Activated naive CD8-positive, alpha-beta T cell treated with anti-CD3 and anti-CD28 coated beads, Interleukin-2, amount 50 U/mL, for 24 hours (primary cell): ENCODE measurements at regions not wholly inside any gene's neighbourhood (a gene's known extent, or its start where the extent isn't known, plus 50 kb on each side); places are given as distances from the start of the nearest gene placed in this dataset.

Experiments
- ATAC-seq: fragments of 150-1000 bp; cut with Tn5 transposase; one replicate; pipeline ENCODE4 v1.10.0; 2021
- DNase-seq: peaks from one replicate; pipeline ENCODE4 v3.0.0; 2021
- H3K27ac Mint-ChIP-seq: one replicate; pipeline ENCODE4 v1.8.0; 2021; ENCODE audit warnings: mild to moderate bottlenecking, mixed read lengths
- H3K27me3 Mint-ChIP-seq: one replicate; pipeline ENCODE4 v1.8.0; 2021; ENCODE audit warnings: mixed read lengths
- H3K36me3 Mint-ChIP-seq: one replicate; pipeline ENCODE4 v1.8.0; 2021; ENCODE audit warnings: low read depth, mixed read lengths
- H3K4me1 Mint-ChIP-seq: one replicate; pipeline ENCODE4 v1.8.0; 2021; ENCODE audit warnings: mixed read lengths
- H3K4me3 Mint-ChIP-seq: one replicate; pipeline ENCODE4 v1.8.0; 2021; ENCODE audit warnings: mild to moderate bottlenecking, moderate library complexity, mixed read lengths
- H3K9me3 Mint-ChIP-seq: one replicate; pipeline ENCODE4 v1.8.0; 2021; ENCODE audit warnings: mixed read lengths

DNA sequence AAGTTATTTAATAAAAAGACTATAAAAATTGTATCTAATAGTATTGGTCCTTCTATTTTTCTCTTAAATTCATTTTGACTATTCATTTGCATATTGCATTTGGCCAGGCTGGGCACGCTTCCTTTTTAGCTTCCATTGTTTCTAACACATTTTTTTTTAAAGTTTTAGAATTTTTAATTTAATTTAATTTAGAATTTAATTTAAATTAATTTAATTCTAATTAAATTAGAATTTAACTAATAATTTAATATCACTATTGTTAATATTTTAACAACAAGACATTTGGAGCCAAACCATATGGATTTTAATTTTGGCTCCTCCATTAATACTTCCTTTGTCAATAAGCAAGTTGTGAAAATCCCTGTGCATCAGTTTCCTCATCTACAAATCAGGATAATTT, 856.9 kb upstream of the SEL1L start:
- H3K4me3 Mint-ChIP-seq, result no peak overlapping the region
- no peaks in the 10 kb centered on the region for H3K36me3 Mint-ChIP-seq
- no peak overlapping the region for H3K27ac Mint-ChIP-seq
- H3K9me3 Mint-ChIP-seq, result peaks cover 6% of the 10 kb centered on the region
- ATAC-seq (no peak), DNase-seq (no peak)
- H3K27me3 Mint-ChIP-seq, result no peaks in the 10 kb centered on the region
- no peaks in the 10 kb centered on the region for H3K4me1 Mint-ChIP-seq

DNA sequence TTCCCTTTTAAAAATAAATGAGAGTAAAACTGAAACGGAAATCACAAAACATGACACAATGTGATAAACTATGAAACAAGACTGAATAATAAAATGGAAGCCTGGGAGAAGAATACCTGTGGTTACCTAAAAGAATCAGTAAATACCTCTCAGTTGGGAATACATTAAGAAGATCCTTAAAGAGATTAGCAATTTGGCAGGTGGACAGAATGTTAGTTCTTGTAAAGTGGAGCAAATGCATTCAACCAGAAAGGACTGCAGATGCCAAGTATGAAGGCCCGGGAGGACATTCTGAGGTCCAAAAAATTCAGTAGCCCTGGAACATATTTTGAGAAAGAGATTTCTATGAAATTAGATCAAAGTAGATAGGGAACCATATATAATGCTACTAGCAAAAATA, 861.3 kb upstream of the SEL1L start:
- Mint-ChIP-seq H3K27me3 (no peaks in the 10 kb centered on the region), H3K27ac (no peak overlapping the region)
- no peak for ATAC-seq

DNA sequence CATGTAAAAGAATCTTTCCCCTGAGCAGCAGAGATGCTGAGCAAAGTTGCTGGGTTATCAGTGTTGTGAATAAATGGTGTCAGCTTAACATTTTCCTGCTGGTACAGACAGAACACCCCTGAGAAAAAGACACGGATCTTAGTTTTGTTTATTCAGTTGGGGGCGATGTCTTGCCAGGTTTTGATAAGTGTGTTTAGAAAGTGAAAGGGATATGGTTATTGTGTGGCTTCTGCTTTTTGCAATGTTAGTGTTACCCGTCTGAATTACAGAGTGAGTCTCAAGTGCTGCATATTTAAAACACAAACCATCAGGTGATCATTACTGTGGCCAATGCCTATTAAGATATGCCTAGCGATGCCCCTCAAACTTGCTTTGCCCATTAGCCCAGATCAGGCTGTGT, 864.6 kb upstream of the SEL1L start:
- Mint-ChIP-seq H3K9me3 (peaks cover 14% of the 10 kb centered on the region), H3K4me3 (no peak overlapping the region), H3K27ac (no peak overlapping the region), H3K36me3 (no peaks in the 10 kb centered on the region), H3K27me3 (no peaks in the 10 kb centered on the region), H3K4me1 (no peaks in the 10 kb centered on the region)
- DNase-seq (no peak), ATAC-seq (no peak)

More for the DNA sequence above, 861.3 kb upstream of the SEL1L start:
- Mint-ChIP-seq H3K4me3 (no peak overlapping the region), H3K4me1 (no peaks in the 10 kb centered on the region), H3K9me3 (peaks cover 10% of the 10 kb centered on the region), H3K36me3 (no peaks in the 10 kb centered on the region)
- DNase-seq, result no peak

DNA sequence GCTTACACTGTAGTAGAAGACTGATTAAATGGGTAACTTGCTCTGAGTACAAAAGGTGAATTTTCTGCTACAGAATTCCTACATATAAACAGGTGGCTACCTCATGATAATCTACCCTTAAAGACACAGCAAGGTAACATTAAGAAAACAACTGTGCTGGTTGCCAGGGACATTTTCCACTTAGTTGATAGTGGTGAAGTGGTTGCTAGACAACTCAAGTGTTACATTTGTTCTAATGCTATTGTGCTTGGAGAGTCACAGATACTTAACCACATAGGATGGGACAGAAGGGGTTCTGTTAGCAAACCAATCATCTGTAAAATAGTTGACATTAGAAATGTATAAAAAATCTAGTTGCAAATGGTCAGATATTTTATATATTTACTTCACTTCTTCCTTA, 870.3 kb upstream of the SEL1L start:
- no peak for DNase-seq
- Mint-ChIP-seq H3K27ac (no peak overlapping the region), H3K27me3 (no peaks in the 10 kb centered on the region)

GRCh38 chr14:82410064-82410463, 876.4 kb upstream of the SEL1L start:
- Mint-ChIP-seq H3K27me3 (no peaks in the 10 kb centered on the region), H3K4me1 (no peaks in the 10 kb centered on the region), H3K36me3 (no peaks in the 10 kb centered on the region), H3K9me3 (peaks cover 5% of the 10 kb centered on the region), H3K4me3 (no peak overlapping the region), H3K27ac (no peak overlapping the region)
- DNase-seq (no peak), ATAC-seq (no peak)

More for the DNA sequence above, 870.3 kb upstream of the SEL1L start:
- no peak for ATAC-seq
- H3K4me3 Mint-ChIP-seq, result no peak overlapping the region
- H3K9me3 Mint-ChIP-seq, result peaks cover 7% of the 10 kb centered on the region
- no peaks in the 10 kb centered on the region for H3K4me1 Mint-ChIP-seq
- no peaks in the 10 kb centered on the region for H3K36me3 Mint-ChIP-seq

DNA sequence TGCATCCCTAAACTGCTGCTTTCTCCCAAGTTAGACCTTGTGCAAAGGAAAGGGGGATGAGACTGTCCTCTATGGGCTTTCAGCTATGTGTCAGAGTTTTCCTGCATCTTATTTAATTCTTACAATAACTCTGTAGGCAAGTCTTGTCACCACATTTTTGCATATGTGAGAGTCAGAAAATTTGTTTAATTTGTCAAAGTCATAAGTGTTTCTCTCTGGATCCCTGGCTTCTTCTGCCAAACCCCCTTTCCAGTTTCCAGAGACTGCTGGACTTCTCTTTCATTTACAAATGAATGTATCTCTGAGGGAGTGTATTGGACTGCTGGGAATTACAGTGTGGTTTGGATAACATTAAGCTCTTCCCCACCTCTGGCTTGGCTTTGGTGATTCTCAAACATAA, 877.6 kb upstream of the SEL1L start:
- DNase-seq (no peak), ATAC-seq (no peak)
- no peaks in the 10 kb centered on the region for H3K36me3 Mint-ChIP-seq
- no peak overlapping the region for H3K27ac Mint-ChIP-seq
- peaks cover 8% of the 10 kb centered on the region for H3K9me3 Mint-ChIP-seq
- no peaks in the 10 kb centered on the region for H3K27me3 Mint-ChIP-seq
- H3K4me1 Mint-ChIP-seq, result no peaks in the 10 kb centered on the region
- H3K4me3 Mint-ChIP-seq, result no peak overlapping the region

GRCh38 chr14:82412545-82412944, 878.9 kb upstream of the SEL1L start:
- peaks cover 15% of the 10 kb centered on the region for H3K9me3 Mint-ChIP-seq
- DNase-seq, result no peak

DNA sequence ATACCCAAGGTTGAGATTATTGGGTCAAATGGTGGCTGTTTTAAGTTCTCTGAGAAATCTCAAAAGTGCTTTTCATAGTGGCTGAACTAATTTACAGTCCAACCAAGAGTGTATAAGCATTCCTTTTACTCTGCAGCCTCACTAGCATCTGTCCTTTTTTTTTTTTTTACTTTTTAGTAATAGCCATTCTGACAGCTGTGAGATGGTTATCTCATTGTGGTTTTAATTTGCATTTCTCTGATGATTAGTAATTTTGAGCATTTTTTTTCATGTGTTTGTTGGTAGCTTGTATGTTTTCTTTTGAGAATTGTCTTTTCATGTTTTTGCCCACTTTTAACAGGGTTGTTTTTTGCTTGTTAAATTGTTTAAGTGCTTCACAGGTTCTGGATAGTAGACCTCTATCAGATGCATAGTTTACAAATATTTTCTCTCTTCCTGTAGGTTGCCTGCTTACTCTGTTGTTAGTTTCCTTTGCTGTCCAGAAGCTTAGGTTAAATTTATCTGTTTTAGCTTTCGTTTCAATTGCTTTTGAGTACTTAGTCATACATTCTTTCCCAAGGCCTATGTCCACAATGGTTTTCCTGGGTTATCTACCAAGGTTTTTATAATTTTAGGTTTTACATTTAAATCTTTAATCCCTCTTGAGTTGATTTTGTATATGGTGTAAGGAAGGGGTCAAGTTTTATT, 881.3 kb upstream of the SEL1L start:
- Mint-ChIP-seq H3K27me3 (no peaks in the 10 kb centered on the region), H3K4me3 (no peak overlapping the region), H3K4me1 (no peaks in the 10 kb centered on the region), H3K36me3 (no peaks in the 10 kb centered on the region), H3K9me3 (peaks cover 24% of the 10 kb centered on the region), H3K27ac (no peak overlapping the region)
- no peak for DNase-seq
- ATAC-seq, result no peak

More at GRCh38 chr14:82412545-82412944, 878.9 kb upstream of the SEL1L start:
- ATAC-seq, result no peak
- H3K4me3 Mint-ChIP-seq, result no peak overlapping the region
- H3K36me3 Mint-ChIP-seq, result no peaks in the 10 kb centered on the region
- no peak overlapping the region for H3K27ac Mint-ChIP-seq
- no peaks in the 10 kb centered on the region for H3K27me3 Mint-ChIP-seq
- H3K4me1 Mint-ChIP-seq, result no peaks in the 10 kb centered on the region

- peaks cover 43% of the 10 kb centered on the region for H3K9me3 Mint-ChIP-seq
- no peak overlapping the region for H3K4me3 Mint-ChIP-seq
- no peak for DNase-seq
- H3K36me3 Mint-ChIP-seq, result no peaks in the 10 kb centered on the region
- H3K27ac Mint-ChIP-seq, result no peak overlapping the region
- no peaks in the 10 kb centered on the region for H3K27me3 Mint-ChIP-seq
- no peak for ATAC-seq
- H3K4me1 Mint-ChIP-seq, result no peaks in the 10 kb centered on the region
Measured at GRCh38 chr14:82419933-82420332, 886.3 kb upstream of the SEL1L start.

DNA sequence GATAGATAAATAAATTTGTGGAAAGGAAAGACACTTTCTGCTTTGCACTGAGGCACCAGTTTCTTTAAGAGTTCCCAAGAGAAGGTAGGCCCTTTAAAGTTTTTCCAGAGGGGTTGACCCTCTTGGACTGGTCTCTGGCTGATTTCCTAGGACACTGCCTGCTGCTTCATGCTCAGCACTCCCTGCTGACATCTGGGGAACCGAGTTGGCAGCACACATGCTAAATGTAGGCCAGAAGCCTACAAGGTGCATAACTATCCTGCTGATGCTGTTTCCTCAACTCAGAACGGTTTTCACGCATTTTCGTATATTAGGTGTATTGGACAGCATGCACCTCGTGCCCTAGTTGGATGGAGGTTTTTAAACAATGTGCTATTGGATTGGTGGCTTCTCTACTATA, 887.2 kb upstream of the SEL1L start:
- H3K36me3 Mint-ChIP-seq, result no peaks in the 10 kb centered on the region
- H3K9me3 Mint-ChIP-seq, result peaks cover 42% of the 10 kb centered on the region
- no peaks in the 10 kb centered on the region for H3K27me3 Mint-ChIP-seq
- no peak overlapping the region for H3K27ac Mint-ChIP-seq
- H3K4me1 Mint-ChIP-seq, result no peaks in the 10 kb centered on the region
- ATAC-seq (no peak), DNase-seq (no peak)
- no peak overlapping the region for H3K4me3 Mint-ChIP-seq

DNA sequence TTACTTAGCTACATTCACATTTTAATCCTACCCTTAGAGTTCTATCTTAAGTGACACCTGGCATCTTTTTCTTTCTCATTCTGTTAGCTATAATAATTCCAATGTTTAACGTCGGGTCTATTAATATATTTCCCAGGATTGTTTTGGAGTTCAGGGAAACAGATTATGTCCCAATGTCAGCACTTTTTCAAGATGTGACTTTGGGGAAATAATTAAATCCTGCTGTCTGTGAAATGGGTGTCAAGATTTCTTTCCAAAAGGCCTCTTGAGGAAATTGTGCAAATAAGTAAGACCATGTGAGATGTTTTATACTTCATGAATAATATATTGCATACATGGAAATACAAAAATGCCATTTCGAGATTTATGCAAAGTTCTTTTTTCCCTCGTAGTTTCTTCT, 887.6 kb upstream of the SEL1L start:
- H3K4me1 Mint-ChIP-seq, result no peaks in the 10 kb centered on the region
- no peaks in the 10 kb centered on the region for H3K36me3 Mint-ChIP-seq
- H3K27ac Mint-ChIP-seq, result no peak overlapping the region
- no peak overlapping the region for H3K4me3 Mint-ChIP-seq
- ATAC-seq (no peak), DNase-seq (no peak)
- peaks cover 42% of the 10 kb centered on the region for H3K9me3 Mint-ChIP-seq
- no peaks in the 10 kb centered on the region for H3K27me3 Mint-ChIP-seq

- H3K27ac Mint-ChIP-seq, result no peak overlapping the region
- H3K9me3 Mint-ChIP-seq, result peaks cover 34% of the 10 kb centered on the region
- no peaks in the 10 kb centered on the region for H3K27me3 Mint-ChIP-seq
- no peak for ATAC-seq
- H3K4me1 Mint-ChIP-seq, result no peaks in the 10 kb centered on the region
- no peak overlapping the region for H3K4me3 Mint-ChIP-seq
- no peaks in the 10 kb centered on the region for H3K36me3 Mint-ChIP-seq
- DNase-seq, result no peak
Measured at GRCh38 chr14:82422230-82422629, 888.6 kb upstream of the SEL1L start.

GRCh38 chr14:82425261-82425660, 891.6 kb upstream of the SEL1L start:
- Mint-ChIP-seq H3K27ac (no peak overlapping the region), H3K27me3 (no peaks in the 10 kb centered on the region), H3K9me3 (peaks cover 22% of the 10 kb centered on the region), H3K4me3 (no peak overlapping the region), H3K36me3 (no peaks in the 10 kb centered on the region), H3K4me1 (no peaks in the 10 kb centered on the region)
- no peak for DNase-seq
- ATAC-seq, result no peak

DNA sequence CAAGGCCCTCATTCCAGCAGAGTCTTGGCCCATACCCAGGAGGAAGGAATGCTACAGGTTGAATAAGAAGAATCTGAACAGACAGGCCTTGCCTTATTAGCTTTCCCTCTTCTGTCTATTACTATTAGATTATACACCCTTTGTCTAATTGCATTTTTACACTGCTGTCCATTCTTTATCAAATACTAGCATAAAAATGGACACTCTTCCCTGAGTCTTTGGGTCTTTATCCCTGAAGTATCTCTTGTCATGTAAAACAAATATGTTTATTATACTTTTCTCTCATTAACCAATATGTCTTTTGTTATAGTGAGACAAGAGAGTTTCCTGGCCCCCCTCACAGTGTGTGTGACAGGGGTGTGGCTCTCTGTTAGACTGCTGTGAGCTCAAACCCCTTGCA, 897.4 kb upstream of the SEL1L start:
- Mint-ChIP-seq H3K36me3 (no peaks in the 10 kb centered on the region), H3K27ac (no peak overlapping the region), H3K4me1 (no peaks in the 10 kb centered on the region), H3K27me3 (no peaks in the 10 kb centered on the region), H3K4me3 (no peak overlapping the region), H3K9me3 (no peaks in the 10 kb centered on the region)
- ATAC-seq, result no peak
- DNase-seq, result no peak

DNA sequence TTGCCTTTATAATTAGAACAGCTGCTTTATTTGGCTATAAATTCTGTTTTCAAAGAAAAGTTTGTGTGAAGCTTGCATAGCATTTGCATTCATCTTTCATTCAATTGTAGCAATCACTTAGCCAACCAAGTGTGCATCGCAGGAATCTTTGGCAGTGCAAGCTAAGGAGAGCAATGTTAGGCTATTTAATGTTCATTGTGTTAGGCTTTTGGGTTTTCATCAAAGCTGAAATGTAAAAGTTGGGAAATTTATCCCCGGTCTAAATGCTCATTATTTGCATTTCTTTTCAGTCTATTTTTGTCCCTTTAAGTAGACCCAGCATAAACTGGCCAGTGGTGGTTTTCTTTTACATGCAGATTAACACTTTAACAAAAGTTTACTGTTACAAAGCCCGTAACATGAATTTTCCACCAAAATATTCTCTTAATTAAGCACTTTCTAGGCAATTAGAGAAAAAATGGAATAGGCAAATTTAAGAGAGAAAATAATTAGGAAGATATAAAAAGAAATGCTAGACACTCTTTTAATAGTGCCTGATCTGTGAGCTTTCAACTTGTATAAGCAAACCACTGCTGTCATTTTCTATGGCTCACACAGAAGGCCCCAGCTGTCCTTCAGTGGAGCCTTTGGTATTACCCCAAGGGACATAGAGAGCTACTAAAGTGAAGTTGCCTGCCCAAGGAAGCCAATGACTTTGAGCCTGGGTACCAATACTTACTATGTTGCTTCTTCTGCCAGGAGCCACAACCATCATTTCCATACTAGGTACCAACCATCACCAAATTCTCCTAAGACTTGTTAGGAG, 898.9 kb upstream of the SEL1L start:
- H3K27me3 Mint-ChIP-seq, result no peaks in the 10 kb centered on the region
- H3K36me3 Mint-ChIP-seq, result no peaks in the 10 kb centered on the region
- no peaks in the 10 kb centered on the region for H3K9me3 Mint-ChIP-seq
- H3K27ac Mint-ChIP-seq, result no peak overlapping the region
- DNase-seq (no peak), ATAC-seq (no peak)
- no peak overlapping the region for H3K4me3 Mint-ChIP-seq
- no peaks in the 10 kb centered on the region for H3K4me1 Mint-ChIP-seq
